ENCODE measurements at regions not wholly inside any gene's neighbourhood (a gene's known extent, or its start where the extent isn't known, plus 50 kb on each side); places are given as distances from the start of the nearest gene placed in this dataset.
"Not testable (repeated sequence)": the region's sequence is repeated elsewhere in the genome, so short reads cannot be mapped to it uniquely, and the experiment has no call there.

GRCh38 chr1:30660241-30660640 lies 63.1 kb downstream of the MATN1 start:
- DNase-seq = no peak

GRCh38 chr1:30659702-30660101 lies 63.7 kb downstream of the MATN1 start:
- DNase-seq = no peak

GRCh38 chr1:30658375-30658774 lies 65.0 kb downstream of the MATN1 start:
- not testable (repeated sequence) for DNase-seq

- no peak for DNase-seq
Measured at GRCh38 chr1:30658014-30658336, 65.4 kb downstream of the MATN1 start.

GRCh38 chr1:30657131-30658013 lies 66.0 kb downstream of the MATN1 start:
- DNase-seq = no peak

- DNase-seq = no peak
Measured at GRCh38 chr1:30656171-30656940, 67.0 kb downstream of the MATN1 start.

GRCh38 chr1:30655672-30656071 lies 67.7 kb downstream of the MATN1 start:
- DNase-seq = no peak

GRCh38 chr1:30654188-30654587 lies 69.2 kb downstream of the MATN1 start:
- DNase-seq = no peak

- DNase-seq = no peak
Measured at GRCh38 chr1:30652152-30652841, 71.1 kb downstream of the MATN1 start.

GRCh38 chr1:30651395-30651794 lies 72.0 kb downstream of the MATN1 start:
- not testable (repeated sequence) for DNase-seq

- no peak for DNase-seq
Measured at GRCh38 chr1:30650968-30651320, 72.4 kb downstream of the MATN1 start.

GRCh38 chr1:30650038-30650967 lies 73.1 kb downstream of the MATN1 start:
- no peak for DNase-seq

- no peak for DNase-seq
Measured at GRCh38 chr1:30649321-30649991, 73.9 kb downstream of the MATN1 start.

- DNase-seq = no peak
Measured at GRCh38 chr1:30648408-30649000, 74.9 kb downstream of the MATN1 start.

- DNase-seq = no peak
Measured at GRCh38 chr1:30645807-30646206, 77.6 kb downstream of the MATN1 start.

GRCh38 chr1:30642391-30643120 lies 80.8 kb downstream of the MATN1 start:
- DNase-seq = no peak

GRCh38 chr1:30641572-30642353 lies 81.6 kb downstream of the MATN1 start:
- no peak for DNase-seq

GRCh38 chr1:30639881-30640452 lies 83.4 kb downstream of the MATN1 start:
- no peak for DNase-seq

GRCh38 chr1:30638811-30639210 lies 84.6 kb downstream of the MATN1 start:
- DNase-seq = no peak

GRCh38 chr1:30638086-30638485 lies 85.3 kb downstream of the MATN1 start:
- no peak for DNase-seq

All from inflammatory macrophage treated with lipopolysaccharide for 1 hour (primary cell).